RWPE1 (cell line): ENCODE measurements at regions not wholly inside any gene's neighbourhood (a gene's known extent, or its start where the extent isn't known, plus 50 kb on each side); places are given as distances from the start of the nearest gene placed in this dataset.

ENCODE experiments used
- CTCF ChIA-PET: fragments of 350-600 bp; sonication (Branson Sonifier 250); formaldehyde crosslinking; extraction: SDS; loops from one replicate; lab custom pipeline; 2021; lab: Yijun Ruan, JAX
- POLR2A ChIA-PET: fragments of 400-600 bp; formaldehyde crosslinking; extraction: SDS; loops from one replicate; lab custom pipeline; 2020; ENCODE audit warnings: antibody characterized with exemption; ENCODE audit not compliant: low non-redundant PET; lab: Yijun Ruan, JAX
- DNase-seq: peaks from one replicate; pipeline ENCODE4 v3.0.0; 2012; ENCODE audit warnings: low spot score
- H3K27ac ChIP-seq: fragments of 450-650 bp; 2 replicates; pipeline ENCODE4 v1.5.1; 2017
- CTCF ChIP-seq: fragments of 450-650 bp; conservative IDR thresholded peaks from 2 replicates; pipeline ENCODE4 v1.5.1; 2017; ENCODE audit warnings: low read depth, mild to moderate bottlenecking

GRCh38 chr5:135106610-135107471, 72.8 kb upstream of the PITX1 start:
- POLR2A ChIA-PET, result no interaction called here
- TF ChIP-seq CTCF, result no peak

GRCh38 chr5:135106136-135106535, 72.1 kb upstream of the PITX1 start:
- ChIA-PET POLR2A (no interaction called here), CTCF (interaction anchor here (0.6 to 0.7 kb wide), 2 partner anchors 194 to 230 kb away, joined by 3 to 4 read pairs; no protein-coding TSS in a partner anchor)
- peak overlapping the region; percentile 5; the same call in 1 of the 2 replicates for H3K27ac ChIP-seq
- no peak for DNase-seq
- TF ChIP-seq CTCF, result no peak

More at GRCh38 chr5:135106610-135107471, 72.8 kb upstream of the PITX1 start:
- CTCF ChIA-PET, result interaction anchor here (0.6 to 0.7 kb wide), 3 partner anchors 194 to 328 kb away, joined by 3 to 4 read pairs (median 3); no protein-coding TSS in a partner anchor
- DNase-seq, result peak; percentile 96
- peak overlapping the region; percentile 70 for H3K27ac ChIP-seq

DNA sequence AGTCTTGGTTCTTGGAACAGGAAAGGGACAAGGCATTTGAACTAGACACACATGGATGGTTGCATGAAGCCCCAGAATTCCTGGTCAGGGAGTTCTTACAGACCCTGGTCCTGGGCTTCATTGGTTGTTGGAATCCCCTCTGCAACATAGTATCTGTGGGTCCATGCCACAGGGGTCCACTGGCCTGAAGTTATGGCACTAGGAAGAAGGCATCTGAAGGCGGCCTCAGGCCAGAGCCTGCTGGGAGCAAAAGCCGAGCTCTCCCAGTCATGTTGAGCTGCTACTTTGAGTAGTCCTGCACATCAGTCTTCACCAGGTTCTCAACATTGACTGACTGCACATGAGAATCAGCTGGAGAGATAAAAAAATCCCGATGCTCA, 71.1 kb upstream of the PITX1 start:
- H3K27ac ChIP-seq, result peak overlapping the region; percentile 5; the same call in 1 of the 2 replicates
- ChIA-PET POLR2A (no interaction called here), CTCF (interaction anchor here (0.6 to 1.1 kb wide), 2 partner anchors 23 to 947 kb away, joined by 3 read pairs; no protein-coding TSS in a partner anchor)
- no peak for TF ChIP-seq CTCF
- no peak for DNase-seq

- no peak for TF ChIP-seq CTCF
- ChIA-PET CTCF (interaction anchor here (0.6 to 0.7 kb wide), 2 partner anchors 110 to 307 kb away, joined by 3 to 6 read pairs; no protein-coding TSS in a partner anchor), POLR2A (no interaction called here)
- no peak overlapping the region for H3K27ac ChIP-seq
- no peak for DNase-seq
Observed at GRCh38 chr5:135103575-135103853, 69.5 kb upstream of the PITX1 start.

DNA sequence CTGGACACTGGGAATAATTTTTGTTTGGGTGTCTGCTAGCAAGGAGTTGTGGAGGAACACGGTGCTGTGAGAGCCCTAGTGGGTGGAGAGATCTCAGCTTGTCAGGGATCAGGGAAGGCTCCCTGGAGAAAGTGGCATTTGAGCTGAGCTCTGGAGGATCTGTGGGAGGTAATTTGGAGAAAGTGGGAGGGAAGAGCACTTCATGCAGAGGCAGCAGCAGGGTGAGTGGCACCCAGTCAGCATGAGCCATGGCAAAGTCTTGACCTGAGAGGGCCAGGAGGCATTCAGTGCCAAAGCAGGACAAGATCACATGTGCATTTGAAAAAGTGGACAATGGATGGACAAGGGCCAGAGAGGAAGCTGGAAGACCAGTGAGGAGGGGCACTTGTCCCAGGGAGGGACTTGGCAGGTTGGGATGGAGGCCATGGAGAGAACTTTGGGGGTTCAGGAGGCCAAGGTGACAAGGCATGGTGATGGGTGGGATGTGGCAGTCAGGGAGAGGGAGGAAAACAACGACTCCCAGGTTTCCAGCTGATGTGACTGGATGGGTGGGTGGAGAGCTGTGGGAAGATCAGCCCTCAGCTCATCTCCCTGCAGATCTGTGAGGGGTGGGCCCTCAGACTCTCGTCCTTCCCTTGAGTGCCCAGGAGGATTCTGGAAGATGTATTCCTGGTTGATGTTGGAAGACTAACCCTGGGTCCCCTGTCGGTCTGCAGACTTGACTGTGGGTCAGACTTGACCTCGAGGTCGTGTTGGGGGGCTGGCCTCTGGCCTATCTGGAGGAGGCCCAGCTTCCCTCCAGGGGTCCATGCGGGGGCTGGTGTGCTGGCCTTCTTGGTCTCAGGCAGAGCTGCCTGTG, 68.9 kb upstream of the PITX1 start:
- TF ChIP-seq CTCF, result no peak
- H3K27ac ChIP-seq, result no peak overlapping the region
- POLR2A ChIA-PET, result no interaction called here
- no peak for DNase-seq
- CTCF ChIA-PET, result interaction anchor here (0.6 to 0.7 kb wide), 3 partner anchors 111 to 451 kb away, joined by 3 to 6 read pairs (median 4); no protein-coding TSS in a partner anchor

GRCh38 chr5:135100431-135100830, 66.4 kb upstream of the PITX1 start:
- no peak for TF ChIP-seq CTCF
- H3K27ac ChIP-seq, result no peak overlapping the region
- no peak for DNase-seq
- ChIA-PET CTCF (interaction anchor here (1.1 kb wide), 1 partner anchor 196 kb away, joined by 3 read pairs; no protein-coding TSS in a partner anchor), POLR2A (no interaction called here)
